Adrenal gland (tissue), 9 donors: ENCODE measurements at regions not wholly inside any gene's neighbourhood (a gene's known extent, or its start where the extent isn't known, plus 50 kb on each side); places are given as distances from the start of the nearest gene placed in this dataset.
"Not testable (repeated sequence)": the region's sequence is repeated elsewhere in the genome, so short reads cannot be mapped to it uniquely, and the experiment has no call there.

ENCODE experiments used
- DNase-seq, 7 donors: peaks; one replicate each; pipeline ENCODE4 v3.0.0-alpha.2; 2019 to 2020
- H3K27ac ChIP-seq, 5 donors: fragments of 200-600 bp; sonication (generic) in 4 of 5; 1 replicate in 3 of 5; 2 replicates in 2 of 5; pipeline versions ENCODE4 v1.5.1 to v1.8.0; 2016 to 2020; ENCODE audit warnings: mild to moderate bottlenecking in 1 of 5
- H3K27me3 ChIP-seq: fragments of 200-600 bp; 2 replicates; pipeline ENCODE4 v1.8.0; 2021
- H3K36me3 ChIP-seq, 2 donors: fragments of 200-600 bp; replicated peaks in 1 of 2; 1 replicate in 1 of 2; 2 replicates in 1 of 2; pipeline versions ENCODE4 v1.5.1 to v1.8.0; 2018 to 2022
- H3K4me1 ChIP-seq, 2 donors: fragments of 200-600 bp; replicated peaks in 1 of 2; 1 replicate in 1 of 2; 2 replicates in 1 of 2; pipeline versions ENCODE4 v1.5.1 to v1.8.0; 2018 to 2021
- H3K4me3 ChIP-seq, 4 donors: fragments of 200-600 bp; sonication (generic) in 3 of 4; one replicate each; pipeline ENCODE4 v1.5.1; 2016 to 2018
- H3K9me3 ChIP-seq, 3 donors: fragments of 200-600 bp; sonication (generic) in 1 of 3; replicated peaks in 1 of 3; 1 replicate in 2 of 3; 2 replicates in 1 of 3; pipeline versions ENCODE4 v1.5.1 to v1.8.0; 2016 to 2021
- WGBS, 4 donors: extraction: QIAGEN DNeasy Blood & Tissue Kit in 2 of 4; methylation state at CpG; one replicate each; pipeline versions ENCODE4 v1.1.5 to v1.1.7; 2013 to 2017; 5-methylcytosine and 5-hydroxymethylcytosine counted together
- intact Hi-C, 2 donors: fragments of 100-400 bp; cut with DNase I; formaldehyde crosslinking; loops; one replicate each; pipeline versions ENCODE4 v1.14.1 to v1.15.0; 2022 to 2023
- donor health status: healthy with polysubstance abuse.
- donor health status: Bipolar disorder and iron deficiency.
- donor health status: DM: yes; HTN: yes; CAD: no.
- donor health status: DM: no; HTN: no; CAD: no.
- donor health status: DM: no; HTN: no; CAD: no.

DNA sequence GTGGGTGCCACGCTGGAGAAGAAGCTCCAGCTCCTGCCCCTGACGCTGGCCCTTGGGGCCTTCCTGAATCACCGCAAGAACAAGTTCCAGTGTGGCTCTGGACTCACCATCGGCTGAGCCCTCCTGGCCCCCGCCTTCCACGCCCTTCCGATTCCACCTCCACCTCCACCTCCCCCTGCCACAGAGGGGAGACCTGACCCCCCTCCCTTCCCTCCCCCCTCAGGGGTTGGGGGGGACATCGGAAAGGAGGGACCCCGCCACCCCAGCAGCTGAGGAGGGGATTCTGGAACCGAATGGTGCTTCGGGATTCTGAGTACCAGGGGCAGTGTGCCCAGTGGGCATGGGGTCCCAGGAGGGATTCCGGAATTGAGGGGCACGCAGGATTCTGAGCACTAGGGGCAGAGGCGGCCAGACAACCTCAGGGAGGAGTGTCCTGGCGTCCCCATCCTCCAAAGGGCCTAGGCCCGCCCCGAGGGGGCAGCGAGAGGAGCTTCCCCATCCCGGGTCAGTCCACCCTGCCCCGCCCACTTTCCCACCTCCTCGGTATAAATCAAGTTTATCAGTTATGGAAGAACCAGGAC lies 166.0 kb downstream of the POTEG start:
- H3K36me3 ChIP-seq, H3K4me1 ChIP-seq, DNase-seq, H3K27me3 ChIP-seq, H3K27ac ChIP-seq, H3K9me3 ChIP-seq, intact Hi-C loops, H3K4me3 ChIP-seq: not testable (repeated sequence)
- 67 to 86% methylated on average over 1 of the region's 21 CpGs; no CpG with 5 or more reads in 2 of the 4 donors for WGBS, 4 donors

- H3K4me3 ChIP-seq, H3K36me3 ChIP-seq, H3K27ac ChIP-seq, H3K9me3 ChIP-seq, H3K4me1 ChIP-seq, H3K27me3 ChIP-seq, DNase-seq, intact Hi-C loops: not testable (repeated sequence)
- WGBS, 4 donors: no CpG with 5 or more reads among the region's 1 CpG
Observed at GRCh38 chr14:19272235-19272634, 161.9 kb downstream of the POTEG start.

- peak in 1 of 7 donors; percentile 8 for DNase-seq
- 79 to 97% (median 83%) methylated on average over 3 of the region's 3 CpGs for WGBS, 4 donors
- H3K27me3 ChIP-seq, H3K27ac ChIP-seq, H3K36me3 ChIP-seq, H3K4me1 ChIP-seq, intact Hi-C loops, H3K9me3 ChIP-seq, H3K4me3 ChIP-seq: not testable (repeated sequence)
Observed at GRCh38 chr14:19289669-19290068, 144.5 kb downstream of the POTEG start.

GRCh38 chr14:19300243-19300642 lies 133.9 kb downstream of the POTEG start:
- H3K9me3 ChIP-seq, intact Hi-C loops, H3K36me3 ChIP-seq, H3K27ac ChIP-seq, H3K4me1 ChIP-seq, H3K4me3 ChIP-seq, H3K27me3 ChIP-seq, DNase-seq: not testable (repeated sequence)
- WGBS, 4 donors: 73 to 78% methylated on average over 7 to 11 of the region's 28 CpGs; no CpG with 5 or more reads in 2 of the 4 donors

DNA sequence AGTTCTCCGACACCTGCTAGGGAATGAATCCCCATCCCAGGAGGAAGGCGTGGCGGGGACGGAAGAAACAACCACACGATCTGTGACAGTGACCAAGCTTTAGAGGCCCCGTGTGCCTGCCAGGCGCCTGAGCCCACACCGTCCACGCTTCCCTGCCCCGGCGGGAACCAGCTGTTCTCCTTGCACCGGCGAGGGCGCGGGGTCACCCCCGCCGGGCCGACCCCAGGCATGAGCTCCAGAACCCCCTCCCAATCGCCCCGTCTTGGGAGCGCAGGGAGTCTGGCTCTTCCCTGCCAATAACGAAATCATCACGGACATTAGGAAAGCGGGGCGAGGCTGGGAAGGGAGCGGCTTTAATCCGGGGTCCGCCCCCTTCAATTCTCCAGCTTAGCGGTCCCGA lies 133.3 kb downstream of the POTEG start:
- H3K4me1 ChIP-seq, H3K9me3 ChIP-seq, intact Hi-C loops, H3K27me3 ChIP-seq, H3K27ac ChIP-seq, H3K4me3 ChIP-seq, H3K36me3 ChIP-seq, DNase-seq: not testable (repeated sequence)
- 66 to 72% methylated on average over 17 to 18 of the region's 30 CpGs; no CpG with 5 or more reads in 2 of the 4 donors for WGBS, 4 donors

- intact Hi-C loops, H3K36me3 ChIP-seq, DNase-seq, H3K9me3 ChIP-seq, H3K4me3 ChIP-seq, H3K4me1 ChIP-seq, H3K27ac ChIP-seq, H3K27me3 ChIP-seq: not testable (repeated sequence)
- WGBS, 4 donors: 92 to 100% methylated on average over 2 of the region's 4 CpGs; no CpG with 5 or more reads in 2 of the 4 donors
Observed at GRCh38 chr14:19303844-19304243, 130.3 kb downstream of the POTEG start.

DNA sequence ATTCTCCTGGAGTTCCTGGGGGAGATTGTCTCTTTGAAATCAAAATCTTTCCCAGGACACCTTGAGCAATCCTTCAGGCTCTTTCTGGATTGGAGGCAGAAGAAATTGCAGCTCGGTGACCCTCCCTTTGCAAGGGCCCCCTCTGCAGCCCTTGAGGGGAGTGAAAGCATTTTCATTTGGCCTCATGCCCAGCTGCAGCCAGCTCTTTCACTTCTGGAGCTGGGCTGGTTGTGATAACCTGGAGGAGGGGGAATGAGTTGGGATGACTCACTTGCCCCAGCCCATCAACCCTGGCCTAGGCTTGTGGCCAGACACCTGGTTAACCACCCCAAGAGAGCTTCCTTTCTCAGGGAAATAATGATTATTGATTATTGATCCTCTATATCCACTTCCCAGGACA lies 129.7 kb downstream of the POTEG start:
- H3K27ac ChIP-seq, H3K9me3 ChIP-seq, H3K4me1 ChIP-seq, H3K4me3 ChIP-seq, intact Hi-C loops, H3K27me3 ChIP-seq, DNase-seq, H3K36me3 ChIP-seq: not testable (repeated sequence)
- no CpG with 5 or more reads among the region's 1 CpG for WGBS, 4 donors

DNA sequence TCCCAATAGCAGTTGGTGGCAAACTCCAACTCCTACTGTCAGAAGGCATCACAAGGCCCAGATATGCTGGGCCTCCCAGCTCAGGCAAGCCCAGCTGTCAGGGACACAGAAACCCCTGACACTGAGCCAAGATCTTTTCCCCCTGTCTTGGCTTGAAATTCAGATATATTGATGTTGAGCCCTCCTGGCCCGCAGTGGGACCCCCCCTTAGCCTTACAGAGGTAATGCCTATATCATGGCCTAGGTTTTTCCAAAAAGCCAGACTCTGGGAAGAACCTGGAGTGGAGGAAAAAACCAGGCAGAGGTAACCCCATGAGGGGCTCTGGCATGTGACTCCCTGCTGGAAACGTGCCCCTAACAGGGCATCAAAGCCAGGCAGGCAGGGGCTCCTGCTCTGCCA lies 129.2 kb downstream of the POTEG start:
- H3K36me3 ChIP-seq, DNase-seq, H3K9me3 ChIP-seq, intact Hi-C loops, H3K4me1 ChIP-seq, H3K27me3 ChIP-seq, H3K27ac ChIP-seq, H3K4me3 ChIP-seq: not testable (repeated sequence)
- 40 to 69% (median 67%) methylated on average over 1 of the region's 2 CpGs; no CpG with 5 or more reads in 1 of the 4 donors for WGBS, 4 donors

- H3K36me3 ChIP-seq, intact Hi-C loops, H3K9me3 ChIP-seq, H3K4me3 ChIP-seq, DNase-seq, H3K4me1 ChIP-seq, H3K27me3 ChIP-seq, H3K27ac ChIP-seq: not testable (repeated sequence)
- WGBS, 4 donors: 65 to 68% methylated on average over 1 of the region's 3 CpGs; no CpG with 5 or more reads in 2 of the 4 donors
Observed at GRCh38 chr14:19305776-19306175, 128.4 kb downstream of the POTEG start.

DNA sequence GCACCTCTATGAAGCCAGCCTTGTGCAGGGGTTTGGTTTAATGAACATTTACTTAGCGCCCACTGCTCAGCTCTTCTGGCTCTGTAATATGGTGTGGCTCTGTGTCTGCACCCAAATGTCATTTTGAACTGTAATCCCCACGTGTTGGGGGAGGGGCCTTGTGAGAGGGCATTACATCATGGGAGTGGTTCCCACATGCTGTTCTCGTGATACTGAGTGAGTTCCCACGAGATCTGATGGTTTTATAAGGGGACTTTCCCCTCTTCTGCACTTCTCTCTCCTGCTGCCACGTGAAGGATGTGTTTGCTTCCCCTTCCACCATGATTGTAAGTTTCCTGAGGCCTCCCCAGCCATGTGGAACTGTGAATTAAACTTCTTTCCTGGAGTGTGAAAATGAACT lies 127.7 kb downstream of the POTEG start:
- H3K27ac ChIP-seq, H3K36me3 ChIP-seq, H3K4me3 ChIP-seq, H3K27me3 ChIP-seq, H3K9me3 ChIP-seq, intact Hi-C loops, H3K4me1 ChIP-seq, DNase-seq: not testable (repeated sequence)
- no CpG with 5 or more reads among the region's 5 CpGs for WGBS, 4 donors

GRCh38 chr14:19311023-19311422 lies 123.1 kb downstream of the POTEG start:
- 25 to 40% (median 25%) methylated on average over 1 of the region's 1 CpG; no CpG with 5 or more reads in 1 of the 4 donors for WGBS, 4 donors

GRCh38 chr14:19330678-19331077 lies 103.5 kb downstream of the POTEG start:
- intact Hi-C loops, H3K27me3 ChIP-seq, DNase-seq, H3K27ac ChIP-seq, H3K36me3 ChIP-seq, H3K4me3 ChIP-seq, H3K4me1 ChIP-seq, H3K9me3 ChIP-seq: not testable (repeated sequence)
- WGBS, 4 donors: no CpG with 5 or more reads among the region's 3 CpGs

More at GRCh38 chr14:19311023-19311422, 123.1 kb downstream of the POTEG start:
- H3K36me3 ChIP-seq, H3K4me1 ChIP-seq, H3K27ac ChIP-seq, intact Hi-C loops, H3K4me3 ChIP-seq, H3K9me3 ChIP-seq, DNase-seq, H3K27me3 ChIP-seq: not testable (repeated sequence)
